ENCODE measurements at regions not wholly inside any gene's neighbourhood (a gene's known extent, or its start where the extent isn't known, plus 50 kb on each side); places are given as distances from the start of the nearest gene placed in this dataset.
"Not testable (repeated sequence)": the region's sequence is repeated elsewhere in the genome, so short reads cannot be mapped to it uniquely, and the experiment has no call there.

GRCh38 chr5:89673019-89673418, 736.5 kb downstream of the CETN3 start:
- WGBS (ENCODE audit: low lambda C conversion rate, missing lambda C conversion rate) = 92% methylated on average over 1 of the region's 1 CpG
- Histone ChIP-seq H3K4me3 (no peak overlapping the region), H4K20me1 (ENCODE audit: insufficient read depth, poor library complexity, severe bottlenecking) (no peaks in the 10 kb centered on the region), H3K4me2 (no peak overlapping the region), H3K9me2 (replicated peaks; ENCODE audit: insufficient read depth) (no peaks in the 10 kb centered on the region), H3K27ac (no peak overlapping the region), H3K9me3 (ENCODE audit: low read depth) (no peaks in the 10 kb centered on the region), H3K36me3 (replicated peaks; ENCODE audit: insufficient read depth, low read depth) (no peaks in the 10 kb centered on the region), H3K4me1 (ENCODE audit: insufficient read depth) (no peaks in the 10 kb centered on the region), H2AFZ (no peak overlapping the region), H3K79me2 (no peaks in the 10 kb centered on the region), H3K27me3 (no peaks in the 10 kb centered on the region)
- TF ChIP-seq EZH2 (IDR thresholded peaks at IDR 0.05; ENCODE audit: borderline replicate concordance) = no peak
- TF ChIP-seq CTCF (IDR thresholded peaks at IDR 0.05; ENCODE audit: poor library complexity) = no peak
- TF ChIP-seq EZH2phosphoT487 (IDR thresholded peaks at IDR 0.05; ENCODE audit: low read depth, severe bottlenecking, unreplicated experiment) = no peak
- no peak for DNase-seq (ENCODE audit: low spot score)

- H3K4me1 ChIP-seq (ENCODE audit: insufficient read depth) = no peaks in the 10 kb centered on the region
- H3K27me3 ChIP-seq = no peaks in the 10 kb centered on the region
- H4K20me1 ChIP-seq (ENCODE audit: insufficient read depth, poor library complexity, severe bottlenecking) = no peaks in the 10 kb centered on the region
- WGBS (ENCODE audit: low lambda C conversion rate, missing lambda C conversion rate) = 96% methylated on average over 3 of the region's 3 CpGs
- no peaks in the 10 kb centered on the region for H3K79me2 ChIP-seq
- no peak overlapping the region for H3K4me2 ChIP-seq
- no peak overlapping the region for H3K4me3 ChIP-seq
- no peaks in the 10 kb centered on the region for H3K9me2 ChIP-seq (replicated peaks; ENCODE audit: insufficient read depth)
- no peak overlapping the region for H3K27ac ChIP-seq
- no peak for TF ChIP-seq EZH2 (IDR thresholded peaks at IDR 0.05; ENCODE audit: borderline replicate concordance)
- no peak for TF ChIP-seq EZH2phosphoT487 (IDR thresholded peaks at IDR 0.05; ENCODE audit: low read depth, severe bottlenecking, unreplicated experiment)
- no peak for TF ChIP-seq CTCF (IDR thresholded peaks at IDR 0.05; ENCODE audit: poor library complexity)
- no peak for DNase-seq (ENCODE audit: low spot score)
- no peaks in the 10 kb centered on the region for H3K36me3 ChIP-seq (replicated peaks; ENCODE audit: insufficient read depth, low read depth)
- H2AFZ ChIP-seq = no peak overlapping the region
- no peaks in the 10 kb centered on the region for H3K9me3 ChIP-seq (ENCODE audit: low read depth)
Observed at GRCh38 chr5:89668821-89669220, 740.7 kb downstream of the CETN3 start.

- Histone ChIP-seq H3K4me3 (no peak overlapping the region), H3K27me3 (no peaks in the 10 kb centered on the region), H4K20me1 (ENCODE audit: insufficient read depth, poor library complexity, severe bottlenecking) (no peaks in the 10 kb centered on the region), H3K9me3 (ENCODE audit: low read depth) (no peaks in the 10 kb centered on the region), H3K4me1 (ENCODE audit: insufficient read depth) (no peaks in the 10 kb centered on the region), H3K27ac (no peak overlapping the region), H3K79me2 (no peaks in the 10 kb centered on the region), H2AFZ (no peak overlapping the region), H3K4me2 (no peak overlapping the region), H3K36me3 (replicated peaks; ENCODE audit: insufficient read depth, low read depth) (no peaks in the 10 kb centered on the region), H3K9me2 (replicated peaks; ENCODE audit: insufficient read depth) (no peaks in the 10 kb centered on the region)
- DNase-seq (ENCODE audit: low spot score) = no peak
- WGBS (ENCODE audit: low lambda C conversion rate, missing lambda C conversion rate) = 83% methylated on average over 4 of the region's 4 CpGs
- TF ChIP-seq EZH2 (IDR thresholded peaks at IDR 0.05; ENCODE audit: borderline replicate concordance) (no peak), CTCF (IDR thresholded peaks at IDR 0.05; ENCODE audit: poor library complexity) (no peak), EZH2phosphoT487 (IDR thresholded peaks at IDR 0.05; ENCODE audit: low read depth, severe bottlenecking, unreplicated experiment) (no peak)
Observed at GRCh38 chr5:89662499-89662898, 747.1 kb downstream of the CETN3 start.

- no peak overlapping the region for H3K4me3 ChIP-seq
- no peak overlapping the region for H3K4me2 ChIP-seq
- H3K9me2 ChIP-seq (replicated peaks; ENCODE audit: insufficient read depth) = no peaks in the 10 kb centered on the region
- no peak overlapping the region for H2AFZ ChIP-seq
- no peak for TF ChIP-seq EZH2phosphoT487 (IDR thresholded peaks at IDR 0.05; ENCODE audit: low read depth, severe bottlenecking, unreplicated experiment)
- no peak for TF ChIP-seq CTCF (IDR thresholded peaks at IDR 0.05; ENCODE audit: poor library complexity)
- no peak for TF ChIP-seq EZH2 (IDR thresholded peaks at IDR 0.05; ENCODE audit: borderline replicate concordance)
- no peak overlapping the region for H3K27ac ChIP-seq
- WGBS (ENCODE audit: low lambda C conversion rate, missing lambda C conversion rate) = 88% methylated on average over 5 of the region's 5 CpGs
- H3K79me2 ChIP-seq = no peaks in the 10 kb centered on the region
- no peaks in the 10 kb centered on the region for H4K20me1 ChIP-seq (ENCODE audit: insufficient read depth, poor library complexity, severe bottlenecking)
- H3K4me1 ChIP-seq (ENCODE audit: insufficient read depth) = no peaks in the 10 kb centered on the region
- DNase-seq (ENCODE audit: low spot score) = no peak
- H3K36me3 ChIP-seq (replicated peaks; ENCODE audit: insufficient read depth, low read depth) = no peaks in the 10 kb centered on the region
- H3K9me3 ChIP-seq (ENCODE audit: low read depth) = no peaks in the 10 kb centered on the region
- H3K27me3 ChIP-seq = no peaks in the 10 kb centered on the region
Observed at GRCh38 chr5:89638871-89639270, 755.9 kb upstream of the MEF2C start.

GRCh38 chr5:89634176-89634575, 751.2 kb upstream of the MEF2C start:
- H3K4me2 ChIP-seq; H4K20me1 ChIP-seq (ENCODE audit: insufficient read depth, poor library complexity, severe bottlenecking); H3K27me3 ChIP-seq; H3K9me2 ChIP-seq (replicated peaks; ENCODE audit: insufficient read depth); H3K4me1 ChIP-seq (ENCODE audit: insufficient read depth); H2AFZ ChIP-seq; DNase-seq (ENCODE audit: low spot score); H3K79me2 ChIP-seq; H3K27ac ChIP-seq; H3K36me3 ChIP-seq (replicated peaks; ENCODE audit: insufficient read depth, low read depth); H3K4me3 ChIP-seq; H3K9me3 ChIP-seq (ENCODE audit: low read depth): not testable (repeated sequence)
- WGBS (ENCODE audit: low lambda C conversion rate, missing lambda C conversion rate) = 88% methylated on average over 3 of the region's 3 CpGs
